ENCODE measurements at regions not wholly inside any gene's neighbourhood (a gene's known extent, or its start where the extent isn't known, plus 50 kb on each side); places are given as distances from the start of the nearest gene placed in this dataset.
A peak's percentile ranks its signal among the peaks of the same experiment; 100 is the strongest.

- Histone ChIP-seq H3K9ac (no peak overlapping the region), H3K4me2 (no peak overlapping the region), H3K9me2 (no peaks in the 10 kb centered on the region), H3K4me3 (ENCODE audit: low read depth in 2 of 2, low read length in 1 of 2) (no peak overlapping the region), H3K79me2 (ENCODE audit: insufficient read depth) (no peaks in the 10 kb centered on the region), H3K36me3 (replicated peaks in 1 of 2; ENCODE audit: control insufficient read depth in 1 of 2, insufficient read depth in 2 of 2, low read length in 1 of 2) (no peaks in the 10 kb centered on the region), H3K9me3 (0 out of 2 replicates have a peak, but pooled peaks cover 5% of the 10 kb centered on the region), H3F3A (replicated peaks; ENCODE audit: insufficient read depth) (no peaks in the 10 kb centered on the region), H3K27ac (ENCODE audit: low read depth in 2 of 2, low read length in 1 of 2) (no peak overlapping the region), H3K27me3 (ENCODE audit: insufficient read depth) (no peaks in the 10 kb centered on the region), H4K20me1 (ENCODE audit: insufficient read depth) (no peaks in the 10 kb centered on the region), H3K4me1 (ENCODE audit: control insufficient read depth in 1 of 2, insufficient read depth in 2 of 2, low read depth in 1 of 2, low read length in 1 of 2) (peaks cover 0 to 14% of the 10 kb centered on the region in 2 experiments; a peak in 2 of 4 replicates), H2AFZ (ENCODE audit: low read depth) (no peak overlapping the region)
- no peak for TF ChIP-seq RCOR1 (IDR thresholded peaks at IDR 0.05; ENCODE audit: low read length)
- no peak for TF ChIP-seq FOXM1 (IDR thresholded peaks at IDR 0.05; ENCODE audit: low read depth)
- TF ChIP-seq ELF1 (IDR thresholded peaks at IDR 0.05) = no peak
- no peak for TF ChIP-seq RAD21 (IDR thresholded peaks at IDR 0.05; ENCODE audit: low read length)
- TF ChIP-seq POLR2AphosphoS5 (IDR thresholded peaks at IDR 0.05; ENCODE audit: low read depth, low read length) = no peak
- TF ChIP-seq PBX3 (IDR thresholded peaks at IDR 0.05) = no peak
- no peak for TF ChIP-seq SIN3A (IDR thresholded peaks at IDR 0.05; ENCODE audit: borderline replicate concordance, low read depth, low read length)
- ChIA-PET CTCF (interaction anchor here (0.6 to 1.0 kb wide), 2 partner anchors 40 to 59 kb away, joined by 3 read pairs; no protein-coding TSS in a partner anchor), POLR2A (no interaction called here)
- no peak for DNase-seq
- 100% methylated on average over 2 of the region's 2 CpGs for WGBS (ENCODE audit: low lambda C conversion rate)
Measured at GRCh38 chr14:89702876-89703200, 251.7 kb downstream of the EFCAB11 start.

- Histone ChIP-seq H3K9me2 (no peaks in the 10 kb centered on the region), H4K20me1 (ENCODE audit: insufficient read depth) (no peaks in the 10 kb centered on the region), H3K36me3 (replicated peaks in 1 of 2; ENCODE audit: control insufficient read depth in 1 of 2, insufficient read depth in 2 of 2, low read length in 1 of 2) (no peaks in the 10 kb centered on the region), H3K9me3 (0 out of 2 replicates have a peak, but pooled peaks cover 5% of the 10 kb centered on the region), H3K79me2 (ENCODE audit: insufficient read depth) (no peaks in the 10 kb centered on the region), H3K27me3 (ENCODE audit: insufficient read depth) (no peaks in the 10 kb centered on the region), H3K27ac (ENCODE audit: low read depth in 2 of 2, low read length in 1 of 2) (peak overlapping the region; percentile 12 to 89; a peak in 3 of 4 replicates), H2AFZ (ENCODE audit: low read depth) (peak overlapping the region; percentile 97), H3K4me2 (peak overlapping the region; percentile 75), H3K9ac (peak overlapping the region; percentile 40; the same call in 1 of the 2 replicates), H3K4me3 (ENCODE audit: low read depth in 2 of 2, low read length in 1 of 2) (peak overlapping the region; percentile 50 to 62), H3F3A (replicated peaks; ENCODE audit: insufficient read depth) (no peaks in the 10 kb centered on the region), H3K4me1 (ENCODE audit: control insufficient read depth in 1 of 2, insufficient read depth in 2 of 2, low read depth in 1 of 2, low read length in 1 of 2) (peaks cover 0 to 14% of the 10 kb centered on the region in 2 experiments; a peak in 2 of 4 replicates)
- ChIA-PET POLR2A (no interaction called here), CTCF (interaction anchor here (0.6 to 1.4 kb wide), 4 partner anchors 10 to 61 kb away, joined by 3 read pairs; no protein-coding TSS in a partner anchor)
- 82% methylated on average over 6 of the region's 6 CpGs for WGBS (ENCODE audit: low lambda C conversion rate)
- DNase-seq = no peak
- TF ChIP-seq GABPA (IDR thresholded peaks at IDR 0.05; ENCODE audit: low read depth) (no peak), REST (IDR thresholded peaks at IDR 0.05; ENCODE audit: low read depth, low read length) (no peak), TAF1 (IDR thresholded peaks at IDR 0.05; ENCODE audit: borderline replicate concordance, low read depth, low read length) (no peak), NRF1 (IDR thresholded peaks at IDR 0.05; ENCODE audit: low read depth, low read length) (no peak), PBX3 (IDR thresholded peaks at IDR 0.05) (no peak), RXRA (IDR thresholded peaks at IDR 0.05; ENCODE audit: borderline replicate concordance, low read depth) (no peak), RFX5 (IDR thresholded peaks at IDR 0.05; ENCODE audit: low read length) (no peak), EP300 (IDR thresholded peaks at IDR 0.05; ENCODE audit: borderline replicate concordance in 1 of 2, low read depth in 1 of 2, low read length in 1 of 2) (no peak), GATA2 (CRISPR knock-in tag; IDR thresholded peaks at IDR 0.05) (no peak), NFIC (IDR thresholded peaks at IDR 0.05; ENCODE audit: borderline replicate concordance) (no peak), USF1 (IDR thresholded peaks at IDR 0.05; ENCODE audit: borderline replicate concordance, low read depth) (no peak)
Measured at GRCh38 chr14:89702073-89702875, 252.3 kb downstream of the EFCAB11 start.
